T-helper 1 cell (primary cell): ENCODE measurements at regions not wholly inside any gene's neighbourhood (a gene's known extent, or its start where the extent isn't known, plus 50 kb on each side); places are given as distances from the start of the nearest gene placed in this dataset.

ENCODE experiments used
- DNase-seq, 5 donors: peaks; one replicate each; pipeline ENCODE4 v3.0.0-alpha.2; 2012 to 2020

DNA sequence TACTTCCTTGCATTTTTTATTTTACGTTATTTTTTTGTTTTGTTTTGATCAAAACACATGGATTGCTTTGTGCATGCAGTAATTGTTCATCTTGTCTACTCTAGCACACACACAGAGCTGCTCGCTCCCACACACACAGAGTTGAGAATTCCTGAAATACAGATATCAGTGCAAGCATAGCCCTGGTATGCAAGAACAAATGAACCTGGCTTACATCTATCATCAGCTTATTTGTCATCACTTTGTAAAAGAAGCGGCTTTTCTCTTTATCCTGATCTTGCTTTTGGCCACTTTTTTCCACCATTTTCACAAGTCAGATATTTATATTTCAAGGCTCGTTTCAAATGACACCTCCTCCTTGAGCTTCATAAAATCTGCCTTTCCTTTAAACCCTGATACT lies 1435.7 kb downstream of the MAT2B start:
- DNase-seq, result no peak

DNA sequence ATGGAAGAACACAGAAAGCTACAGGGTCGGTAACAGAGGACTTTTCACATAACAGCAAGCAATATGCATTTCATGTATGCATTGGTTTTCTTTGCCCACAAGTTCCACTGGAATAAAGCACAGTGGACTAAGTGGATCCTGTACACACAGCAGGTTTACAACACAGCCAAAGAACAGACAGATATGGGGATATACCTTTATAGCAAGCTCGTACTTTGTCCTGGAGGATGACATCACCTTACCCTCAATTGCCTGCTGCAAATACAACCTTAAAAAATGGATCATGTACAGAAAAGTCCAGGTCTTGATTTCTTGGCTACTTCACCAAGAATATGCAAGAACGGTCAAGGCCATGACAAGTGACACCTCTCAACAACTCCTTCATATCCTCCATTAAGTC lies 1445.5 kb downstream of the MAT2B start:
- no peak for DNase-seq

DNA sequence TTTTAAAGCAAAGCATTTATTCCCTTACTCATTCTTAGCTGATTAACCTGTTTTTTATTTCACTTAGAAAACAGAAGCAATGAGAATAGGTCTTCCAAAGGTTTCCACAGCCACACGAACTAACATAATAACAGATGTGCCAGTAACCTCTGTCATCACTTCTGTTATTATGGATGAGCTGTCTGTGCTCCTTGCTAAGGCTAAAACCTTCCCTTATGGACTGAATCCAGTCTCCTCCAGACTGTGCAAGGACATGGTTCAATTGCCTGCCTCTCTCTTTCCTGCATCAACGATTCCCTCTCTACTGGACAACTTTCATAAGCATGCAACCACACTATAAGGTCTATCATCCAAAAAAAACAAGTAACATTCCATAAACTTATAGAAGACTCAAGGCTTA lies 1446.2 kb downstream of the MAT2B start:
- DNase-seq, result no peak

DNA sequence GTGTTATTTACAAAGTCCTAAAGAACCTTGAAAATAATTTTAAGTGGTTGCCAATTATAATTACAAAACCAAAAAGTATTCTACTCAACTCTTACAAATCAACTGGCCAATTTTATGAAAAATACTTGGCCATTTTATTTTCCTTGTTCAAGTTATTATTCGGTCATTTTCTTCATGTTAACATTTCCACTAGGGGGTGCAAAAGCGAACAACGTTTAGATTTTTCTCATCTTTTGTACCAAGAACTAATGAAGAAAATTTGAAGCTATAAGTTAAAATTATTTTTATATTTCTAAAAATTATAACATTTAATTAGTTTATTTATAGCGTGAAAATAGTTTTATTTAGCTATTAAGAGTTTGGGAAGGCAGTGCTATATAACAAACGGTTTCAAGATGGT lies 1453.3 kb downstream of the MAT2B start:
- DNase-seq, result no peak

DNA sequence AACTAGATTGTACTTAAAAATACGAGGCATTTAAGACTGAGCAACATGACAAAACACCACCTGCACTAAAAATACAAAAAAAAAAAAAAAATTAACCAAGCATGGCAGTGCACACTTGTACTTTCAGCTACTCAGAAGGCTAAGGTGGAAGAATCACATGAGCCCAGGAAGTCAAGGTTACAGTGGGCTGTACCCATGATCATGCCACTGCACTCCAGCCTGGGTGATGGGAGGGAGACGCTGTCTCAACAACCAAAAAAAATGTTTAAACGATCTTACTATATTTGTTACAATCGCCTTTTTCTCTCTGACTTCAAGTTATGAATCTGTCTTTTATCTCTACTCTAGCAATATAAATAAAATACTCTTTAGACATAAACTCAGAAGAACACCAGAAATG lies 1454.3 kb downstream of the MAT2B start:
- DNase-seq, result no peak

DNA sequence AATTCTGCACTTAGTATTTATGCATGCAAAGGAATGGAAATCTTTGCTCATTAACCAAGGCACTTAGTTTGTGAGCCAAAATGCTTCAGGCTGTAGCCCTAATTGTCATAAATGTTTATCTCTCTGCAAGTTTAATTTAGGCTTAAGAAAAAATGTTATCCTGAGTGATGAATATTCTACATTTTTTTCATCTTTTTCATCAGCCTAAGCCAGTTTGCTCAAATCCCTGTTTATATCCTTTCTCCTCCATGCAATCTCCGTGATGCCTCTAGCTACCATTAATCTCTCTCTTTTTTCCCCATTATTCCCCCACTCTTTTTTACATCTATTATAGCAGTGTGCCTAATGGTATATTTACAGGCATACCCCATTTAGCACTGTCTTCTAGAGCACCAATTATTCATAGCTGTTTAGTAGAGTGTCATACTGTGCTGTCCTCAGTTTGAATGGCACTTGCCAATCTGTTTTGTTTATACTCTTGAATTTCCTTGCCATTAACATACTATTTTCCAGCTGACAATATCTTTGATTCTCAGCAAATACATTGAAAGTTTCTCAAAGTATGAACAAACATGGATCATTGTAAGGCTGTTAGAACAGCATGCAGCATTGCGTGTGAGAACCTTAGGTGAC lies 1457.0 kb downstream of the MAT2B start:
- DNase-seq, result no peak

DNA sequence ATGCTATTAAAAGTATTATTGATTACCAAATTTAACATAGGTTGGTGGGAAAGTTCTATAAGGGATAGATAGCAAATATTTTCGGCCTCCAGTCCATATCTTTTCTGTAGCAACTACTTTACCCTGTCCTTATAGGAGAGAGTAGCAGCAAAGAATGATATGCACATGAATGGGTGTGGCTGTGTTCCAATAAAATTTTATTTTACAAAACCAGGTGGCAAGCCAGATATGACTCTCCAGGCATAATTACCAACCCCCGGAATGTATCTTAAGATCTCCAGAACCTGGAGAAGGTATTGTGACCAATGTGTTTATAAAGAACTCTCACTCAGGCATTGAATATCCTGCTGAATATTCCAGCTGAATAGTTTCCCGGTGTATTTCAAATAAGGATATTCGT lies 1461.2 kb downstream of the MAT2B start:
- no peak for DNase-seq

DNA sequence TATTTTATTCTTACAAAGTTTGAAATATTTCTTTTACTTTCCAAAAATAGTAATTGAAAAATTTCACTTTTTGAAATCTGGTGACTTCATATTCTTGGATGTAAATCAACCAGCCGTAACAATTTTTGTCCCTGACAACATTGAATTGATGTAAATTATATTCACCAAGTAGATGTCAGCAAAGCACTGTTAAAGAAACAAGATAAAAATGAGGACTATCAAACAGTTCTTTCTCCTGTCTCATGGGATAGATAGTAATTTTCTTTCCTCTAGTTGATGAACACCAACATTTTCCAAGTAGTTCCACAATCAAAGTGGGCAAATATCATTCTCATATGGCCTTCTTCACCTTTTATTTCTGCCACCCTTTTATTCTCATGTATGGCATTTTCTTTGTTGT lies 1461.9 kb downstream of the MAT2B start:
- no peak for DNase-seq

DNA sequence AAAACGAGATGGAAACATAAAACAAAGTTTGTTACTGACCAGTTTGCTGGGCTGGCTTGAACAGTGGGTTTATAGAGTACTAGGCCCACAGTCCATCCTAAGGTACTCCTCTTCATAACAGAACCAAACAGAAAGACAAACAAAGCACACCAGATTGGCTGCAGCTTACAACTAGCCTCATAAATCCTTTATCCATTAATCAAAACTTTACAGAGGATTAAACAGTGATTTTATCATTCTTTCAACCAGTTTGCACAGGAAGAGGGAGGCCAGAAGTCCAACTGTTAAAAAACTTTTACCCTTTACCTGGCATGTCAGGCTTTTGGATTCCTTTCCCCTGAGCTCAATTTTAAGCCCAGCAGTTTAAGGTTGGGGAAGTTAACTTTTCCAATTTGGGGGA lies 1467.6 kb downstream of the MAT2B start:
- DNase-seq, result no peak

DNA sequence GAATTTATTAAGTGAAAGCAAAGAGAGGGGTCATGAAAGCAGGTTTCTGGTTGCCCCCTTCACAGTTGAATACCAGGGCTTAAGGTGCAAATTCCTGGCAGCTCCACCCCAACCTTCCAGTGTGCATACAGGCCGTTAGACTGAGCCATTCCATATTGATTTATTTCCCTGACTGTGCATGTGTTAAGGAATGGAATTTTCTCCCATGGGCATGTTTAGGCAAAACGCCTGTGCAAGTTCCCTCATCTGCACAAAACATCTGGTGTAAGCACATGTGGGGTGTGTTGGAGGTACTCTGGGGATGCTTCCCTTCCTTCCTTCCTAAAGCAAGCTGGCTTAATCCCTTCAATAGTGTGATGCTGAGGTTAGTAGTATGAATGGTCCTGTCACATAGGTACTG lies 1470.6 kb downstream of the MAT2B start:
- no peak for DNase-seq

DNA sequence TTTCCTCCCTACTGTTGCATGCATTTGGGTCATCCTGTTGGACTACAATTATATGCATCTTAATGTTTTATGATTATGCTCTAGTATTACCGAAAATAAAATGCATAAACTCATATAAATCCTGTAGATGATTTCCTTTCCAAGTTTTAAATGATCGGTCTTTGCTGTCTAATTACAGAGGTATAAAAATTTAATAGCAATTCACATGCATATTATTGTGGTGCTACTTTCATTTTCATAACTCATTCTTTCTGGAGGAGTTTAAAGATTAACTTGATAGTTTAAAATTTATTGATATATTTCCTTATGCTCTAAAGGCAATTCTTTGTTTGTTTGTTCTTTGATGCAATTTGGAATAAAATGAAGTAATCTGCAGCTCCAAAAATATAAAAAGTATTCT lies 1475.1 kb downstream of the MAT2B start:
- no peak for DNase-seq

DNA sequence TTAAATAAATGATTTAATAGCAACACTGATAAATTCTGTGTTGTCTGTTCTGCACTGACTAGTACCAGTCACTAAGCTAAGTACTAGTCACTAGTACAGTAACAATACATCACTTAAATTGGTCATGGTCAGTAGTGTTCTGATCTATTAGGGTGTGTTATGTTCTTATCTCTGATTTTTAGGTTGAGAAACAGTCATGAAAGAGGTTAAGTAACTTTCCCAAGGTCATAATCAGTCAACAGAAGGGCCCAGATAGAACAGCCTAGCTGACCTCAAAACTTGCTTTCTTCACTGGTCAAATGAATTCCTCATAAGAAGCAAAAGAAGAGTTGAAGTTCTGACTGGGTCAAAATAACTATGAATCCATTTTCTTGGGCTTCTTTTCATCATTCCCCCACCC lies 1492.7 kb downstream of the MAT2B start:
- no peak for DNase-seq

DNA sequence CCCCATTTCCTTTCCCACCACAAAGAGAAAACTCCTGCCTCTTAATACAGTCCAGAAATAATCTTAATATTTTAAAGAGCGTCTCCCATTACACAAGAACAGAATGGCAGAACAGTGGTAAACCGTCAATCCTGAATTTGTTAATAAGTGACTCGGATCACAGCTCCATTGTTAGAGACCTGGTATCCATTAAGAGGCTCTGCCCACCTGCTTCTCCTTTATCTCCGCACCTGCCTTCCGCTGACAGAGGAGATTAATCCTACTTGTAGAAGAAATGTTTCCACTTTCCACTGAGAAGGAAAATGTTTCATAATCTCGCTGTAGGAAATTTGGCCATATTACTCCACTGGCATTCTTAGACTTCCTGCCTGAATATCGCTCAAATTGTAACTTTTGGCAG lies 1493.2 kb downstream of the MAT2B start:
- DNase-seq, result no peak

DNA sequence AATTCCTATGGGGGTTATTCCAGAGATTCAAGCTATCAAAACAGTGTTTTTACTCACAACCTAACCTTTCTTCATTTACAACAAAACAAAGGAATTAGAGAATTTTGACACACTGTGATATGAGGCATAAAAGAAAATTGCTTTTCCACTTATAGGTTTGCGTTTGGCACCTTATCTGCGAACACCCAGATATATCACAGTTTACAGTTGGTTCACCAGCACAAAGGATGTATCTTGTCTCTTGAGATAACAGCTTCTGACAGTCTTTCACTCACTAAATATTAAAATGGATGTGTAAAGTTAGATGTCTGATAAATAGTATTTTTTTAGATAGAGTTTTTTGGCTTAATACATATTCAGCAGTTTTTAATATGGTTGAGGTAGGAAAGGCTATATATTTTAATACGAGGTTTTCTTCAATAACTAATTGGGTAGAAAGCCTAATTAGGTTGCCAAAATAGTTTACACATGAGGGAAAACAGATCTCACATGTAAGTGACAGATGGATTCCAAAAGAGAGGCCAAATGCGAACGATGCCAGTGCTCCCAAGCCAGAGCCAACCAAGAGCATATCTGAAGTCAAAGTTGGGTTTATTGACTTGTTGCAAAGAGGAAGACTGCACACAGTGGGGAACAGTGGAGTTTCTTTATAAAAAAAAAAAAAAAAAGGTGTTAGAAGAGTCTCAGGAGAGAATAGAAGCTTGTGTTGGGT lies 1495.2 kb downstream of the MAT2B start:
- no peak for DNase-seq

DNA sequence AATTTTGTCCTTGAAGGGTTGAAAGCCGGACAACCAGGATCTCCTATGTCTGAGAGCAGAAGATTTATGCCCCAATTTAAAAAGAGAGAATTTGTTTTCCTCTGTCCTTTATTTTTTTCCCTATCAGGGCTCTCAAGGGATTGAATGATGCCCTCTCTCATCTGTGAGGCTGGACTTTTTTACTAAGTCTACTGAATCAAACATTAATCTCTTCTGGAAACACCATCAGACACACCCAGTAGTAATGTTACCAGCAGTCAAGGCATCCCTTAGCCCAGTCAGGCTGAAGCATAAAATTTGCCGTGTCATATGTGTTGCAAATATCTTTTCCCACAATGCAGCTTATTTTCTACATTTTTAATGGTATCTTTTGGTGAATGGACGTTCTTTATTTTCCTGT lies 1497.9 kb downstream of the MAT2B start:
- no peak for DNase-seq

DNA sequence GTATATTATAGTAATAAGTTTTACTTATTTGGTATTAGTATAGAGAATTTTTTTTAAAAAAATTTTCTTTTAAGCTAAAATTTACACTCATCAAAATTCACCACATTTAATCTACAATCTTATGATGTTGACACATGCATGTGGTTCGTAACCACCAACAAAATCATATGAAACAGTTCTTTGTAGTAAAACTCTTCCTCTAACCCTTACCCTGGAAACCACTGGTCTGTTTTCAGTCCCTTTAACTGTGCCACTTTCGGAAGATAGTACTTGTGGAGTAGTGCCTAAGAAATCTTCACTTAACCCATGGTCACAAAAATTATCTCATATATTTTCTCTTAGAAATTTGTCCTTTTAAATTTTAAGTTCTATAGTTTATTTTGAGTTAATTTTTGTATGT lies 1498.8 kb downstream of the MAT2B start:
- DNase-seq, result no peak

DNA sequence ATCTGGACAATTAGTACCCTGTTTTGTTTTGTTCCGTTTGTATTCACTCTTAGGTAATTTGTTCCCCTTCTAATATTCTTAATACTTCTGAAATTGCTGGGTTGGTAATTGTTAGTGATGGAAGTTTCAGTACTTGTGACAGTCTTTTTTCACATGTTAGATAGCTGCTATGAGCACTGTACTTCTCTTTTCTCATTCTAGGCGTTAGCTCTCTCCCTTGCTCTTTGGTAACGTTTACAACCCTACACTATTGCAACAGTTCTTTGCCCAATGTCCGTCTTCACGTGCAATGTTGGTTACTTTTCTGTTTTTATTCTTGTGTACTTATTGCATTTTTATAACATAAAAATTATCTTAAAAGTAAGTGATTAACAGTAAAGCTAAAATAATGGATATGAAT lies 1509.0 kb downstream of the MAT2B start:
- DNase-seq, result no peak

DNA sequence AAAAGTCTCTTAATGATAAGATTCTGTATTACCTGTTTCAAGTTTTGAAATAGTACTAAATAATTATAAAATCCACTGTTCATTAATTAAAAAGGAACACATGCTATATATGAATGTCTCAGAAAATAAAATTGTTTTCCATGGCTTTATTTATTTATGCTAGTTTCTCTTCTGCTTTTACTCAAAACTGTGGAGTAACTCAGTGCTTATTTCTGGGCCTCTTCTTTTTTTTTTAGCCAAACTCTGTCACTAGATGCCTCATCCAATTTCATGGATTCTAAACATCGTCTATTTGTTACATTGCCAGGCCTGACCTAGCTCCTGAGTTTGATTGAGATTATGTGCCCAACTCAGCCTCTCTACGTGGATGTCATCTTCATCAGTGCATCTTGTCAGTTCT lies 1509.7 kb downstream of the MAT2B start:
- DNase-seq, result no peak

DNA sequence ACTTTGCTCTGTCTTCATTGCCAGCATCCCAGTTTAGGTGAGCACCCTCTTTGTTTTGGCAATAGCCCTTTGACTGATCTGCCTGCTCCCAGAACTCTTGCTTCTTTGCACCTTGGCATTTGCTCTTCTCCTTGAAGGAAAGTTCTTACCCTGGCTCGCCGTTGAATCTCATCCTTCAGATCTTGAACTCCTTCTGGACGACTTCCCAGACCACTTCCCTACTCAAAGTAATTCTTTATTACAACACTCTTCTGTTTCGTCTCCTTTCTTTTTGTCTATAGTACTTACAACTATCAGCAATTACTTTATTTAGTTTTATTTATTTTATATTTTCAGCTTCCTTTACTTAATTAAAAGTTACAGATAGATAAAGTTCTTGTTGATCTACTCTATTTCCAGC lies 1510.1 kb downstream of the MAT2B start:
- no peak for DNase-seq

DNA sequence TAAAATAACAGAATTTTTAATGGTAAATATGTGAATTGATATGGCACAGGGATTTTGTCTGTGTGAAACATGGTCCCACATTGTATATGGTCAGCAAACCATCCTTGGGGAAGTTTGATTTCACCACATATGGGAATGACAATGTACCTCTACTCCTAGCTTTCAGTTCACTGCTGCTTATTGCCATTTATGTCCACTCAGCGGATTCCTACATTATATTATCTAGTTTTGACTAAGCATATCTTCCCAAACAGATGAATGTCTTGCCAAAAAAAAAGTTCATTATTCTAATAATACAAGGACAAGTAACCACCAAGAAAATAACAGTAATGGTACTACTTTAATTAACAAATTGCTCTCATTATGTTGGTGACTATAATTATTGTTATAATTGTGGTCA lies 1521.6 kb downstream of the MAT2B start:
- DNase-seq, result no peak

DNA sequence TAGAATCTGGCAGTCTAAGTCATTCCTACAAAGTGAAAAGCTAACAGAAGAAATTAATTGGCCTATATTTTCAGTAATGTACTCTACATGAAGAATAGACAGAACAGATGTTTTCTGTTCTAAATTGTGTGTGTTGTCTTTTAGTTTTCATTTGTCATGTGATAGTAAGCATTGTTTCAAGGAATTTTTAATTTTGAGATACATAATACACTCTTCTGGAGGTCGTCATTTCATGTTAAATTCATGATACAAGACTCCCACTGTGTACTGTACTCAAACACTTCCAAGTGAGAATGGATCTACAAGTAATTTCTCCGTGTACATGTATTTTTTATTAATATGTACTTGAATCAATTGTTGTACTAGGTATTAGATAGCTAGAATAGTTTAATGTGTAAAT lies 1522.9 kb downstream of the MAT2B start:
- no peak for DNase-seq

DNA sequence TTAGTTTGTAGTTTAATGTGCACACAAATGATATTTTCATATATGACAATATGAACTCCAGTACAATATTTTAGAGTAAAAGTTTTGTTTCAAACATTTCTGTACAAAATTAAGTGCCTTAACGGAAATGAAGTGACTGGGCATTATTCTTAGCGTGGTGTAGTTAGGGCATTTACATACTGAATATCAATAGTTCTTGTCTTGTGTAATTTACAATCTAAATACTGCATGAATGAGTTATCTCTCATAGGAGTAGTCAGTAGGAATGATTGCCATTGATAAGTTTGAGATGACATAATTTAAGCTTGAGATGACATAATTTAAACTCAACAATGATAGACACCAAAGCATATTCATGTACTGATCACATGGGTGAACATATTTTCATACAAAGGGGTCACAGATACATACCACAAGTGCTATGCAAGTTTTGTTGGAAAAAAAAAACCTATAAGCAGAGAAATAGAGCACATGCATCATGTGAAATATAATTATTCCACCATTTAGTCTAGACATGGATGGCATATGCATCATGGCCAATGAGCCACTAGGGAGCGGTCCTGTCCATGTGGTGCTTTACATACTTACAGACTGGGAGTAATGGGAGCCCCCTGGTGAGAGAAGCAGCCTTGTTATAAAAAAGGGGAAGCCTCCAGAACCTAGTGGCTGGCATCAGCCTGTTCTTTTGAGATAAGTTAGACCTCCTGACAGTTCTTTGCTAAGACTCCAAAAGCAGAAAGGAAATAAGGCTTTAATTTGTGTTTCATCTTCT lies 1523.9 kb downstream of the MAT2B start:
- no peak for DNase-seq

DNA sequence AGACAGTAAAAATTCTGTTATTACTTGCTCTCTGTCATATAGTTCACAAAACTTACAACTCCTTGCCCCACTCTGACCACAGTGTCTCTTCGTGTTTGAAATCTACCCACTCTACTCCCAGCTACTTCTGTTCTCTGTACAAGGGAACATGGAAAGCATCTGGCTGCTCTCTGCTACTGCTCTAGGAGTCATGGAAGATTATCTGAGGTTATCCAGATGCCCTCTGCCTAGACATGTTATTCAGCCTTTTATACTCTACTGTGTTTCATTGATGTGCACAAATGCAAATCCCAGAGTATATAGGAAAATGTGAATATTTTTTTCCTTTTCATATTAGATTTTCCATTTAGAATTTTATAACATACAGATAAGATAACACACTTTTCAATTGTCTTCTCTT lies 1525.6 kb downstream of the MAT2B start:
- DNase-seq, result no peak

DNA sequence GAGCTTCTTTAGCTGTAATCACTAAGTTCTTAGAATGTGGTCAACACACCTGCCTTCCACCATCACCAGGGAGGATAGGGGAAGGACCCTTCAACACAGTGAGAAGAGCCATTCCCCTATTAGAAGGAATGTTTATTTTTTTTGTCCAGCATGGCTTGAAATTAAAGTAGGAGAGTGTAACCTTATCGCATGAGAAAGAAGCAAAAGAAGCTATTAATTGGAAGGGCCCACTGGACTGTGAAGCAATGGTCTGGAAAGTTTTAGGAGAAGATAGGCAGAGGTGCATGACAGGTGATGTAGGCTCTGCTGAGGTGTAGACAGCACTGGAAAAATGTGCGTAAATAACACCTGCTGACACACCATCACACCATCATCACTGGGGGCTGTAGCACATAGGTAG lies 1526.0 kb downstream of the MAT2B start:
- DNase-seq, result no peak
